A673 (cell line): ENCODE measurements at regions not wholly inside any gene's neighbourhood (a gene's known extent, or its start where the extent isn't known, plus 50 kb on each side); places are given as distances from the start of the nearest gene placed in this dataset.

Experiments
- BruUV-seq: library from RNA; stranded (reverse); fragments of 400-500 nt; replicated peaks from 2 replicates; lab custom pipeline; 2021; lab: Mats Ljungman, UMichigan
- CTCF ChIA-PET: fragments of 300-600 bp; sonication (Branson Sonifier 250); formaldehyde crosslinking; loops from one replicate; lab custom pipeline; 2022; ENCODE audit warnings: antibody characterized with exemption; lab: Charles Lee
- POLR2A ChIA-PET: fragments of 300-600 bp; sonication (Branson Sonifier 250); formaldehyde crosslinking; loops from one replicate; lab custom pipeline; 2022; ENCODE audit warnings: antibody characterized with exemption; ENCODE audit not compliant: low non-redundant PET; lab: Charles Lee
- DNase-seq: peaks from one replicate; pipeline ENCODE4 v3.0.0-alpha.2; 2015; ENCODE audit warnings: low spot score
- H3K27ac ChIP-seq: fragments of 200-600 bp; sonication (generic); 2 replicates; pipeline ENCODE4 v1.5.1; 2016; ENCODE audit warnings: mixed run types, low read depth, mild to moderate bottlenecking, mixed read lengths, antibody characterized with exemption, low read length; ENCODE audit not compliant: poor library complexity, severe bottlenecking
- H3K27me3 ChIP-seq: fragments of 200-600 bp; sonication (generic); replicated peaks from 2 replicates; pipeline ENCODE4 v1.6.1; 2017; ENCODE audit warnings: mixed run types, low read depth, mild to moderate bottlenecking, mixed read lengths, antibody characterized with exemption, low read length; ENCODE audit not compliant: insufficient read depth, poor library complexity
- H3K36me3 ChIP-seq: fragments of 200-600 bp; sonication (generic); 2 replicates; pipeline ENCODE4 v1.6.1; 2016; ENCODE audit warnings: mixed run types, mild to moderate bottlenecking, mixed read lengths, antibody characterized with exemption, low read length; ENCODE audit not compliant: insufficient read depth, poor library complexity, severe bottlenecking
- H3K4me1 ChIP-seq: fragments of 200-600 bp; sonication (generic); 2 replicates; pipeline ENCODE4 v1.6.1; 2017; ENCODE audit warnings: mixed run types, mild to moderate bottlenecking, mixed read lengths, antibody characterized with exemption, low read length; ENCODE audit not compliant: insufficient read depth, poor library complexity, severe bottlenecking
- H3K4me3 ChIP-seq: fragments of 200-600 bp; sonication (generic); 2 replicates; pipeline ENCODE4 v1.5.1; 2016; ENCODE audit warnings: low read depth, mixed run types, mild to moderate bottlenecking, mixed read lengths, low read length; ENCODE audit not compliant: poor library complexity, severe bottlenecking
- H3K9me3 ChIP-seq: fragments of 200-600 bp; sonication (generic); 2 replicates; pipeline ENCODE4 v1.6.1; 2016; ENCODE audit warnings: mixed run types, low read depth, mild to moderate bottlenecking, mixed read lengths, antibody characterized with exemption, low read length; ENCODE audit not compliant: poor library complexity, severe bottlenecking
- EZH2 ChIP-seq: fragments of 200-600 bp; sonication (generic); IDR thresholded peaks from 2 replicates; pipeline ENCODE4 v1.6.1; 2017; ENCODE audit warnings: borderline replicate concordance, low read depth, mild to moderate bottlenecking, mixed read lengths, antibody characterized with exemption, low read length; ENCODE audit not compliant: poor library complexity, severe bottlenecking
- intact Hi-C: fragments of 100-400 bp; cut with micrococcal nuclease; formaldehyde crosslinking; loops from one replicate; pipeline ENCODE4 v1.10.0; 2022; ENCODE audit not compliant: unreplicated experiment
- TF ChIP-seq, protein P1 (sequence below): fragments of 300-800, 200-600 bp; sonication (generic); conservative IDR thresholded peaks from 2 replicates; pipeline ENCODE4 v1.5.1; 2017; ENCODE audit warnings: low read depth, mild to moderate bottlenecking, antibody characterized with exemption, low read length, moderate library complexity, mixed read lengths

DNA sequence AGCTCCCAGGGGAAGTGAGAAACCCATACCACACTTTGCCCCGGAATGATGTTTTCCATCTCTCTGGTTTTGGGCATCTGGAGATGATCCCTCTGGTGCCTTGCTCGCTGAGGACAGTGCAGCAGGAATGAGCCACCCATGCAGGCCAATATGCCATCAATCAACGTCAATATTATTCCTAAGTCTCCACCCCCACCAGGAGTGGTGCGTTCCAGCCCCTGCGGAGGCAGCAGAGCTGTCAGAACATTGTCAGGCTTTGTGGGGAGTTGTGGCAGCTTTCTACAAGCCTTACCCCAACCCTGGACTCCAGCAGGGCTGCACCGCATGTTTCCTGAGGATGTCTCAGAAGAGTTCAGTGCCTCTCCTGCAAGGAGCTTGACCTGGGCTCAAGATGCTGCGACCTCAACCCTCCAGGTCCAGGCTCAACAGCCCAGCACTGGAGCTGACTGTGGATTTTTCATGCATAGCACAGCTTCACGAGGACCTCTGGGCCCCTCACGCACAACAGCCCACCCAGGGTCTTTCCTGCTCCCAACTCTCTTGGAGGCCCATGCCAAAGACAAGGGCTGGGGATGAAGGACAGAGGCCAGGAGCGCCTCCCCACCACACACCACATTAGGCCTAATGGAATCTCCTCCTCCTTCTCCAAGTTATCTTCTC is 67.5 kb downstream of the PSMG1 start:
- CTCF ChIA-PET, result no interaction called here
- Histone ChIP-seq H3K27me3 (no peaks in the 10 kb centered on the region), H3K4me1 (no peaks in the 10 kb centered on the region), H3K9me3 (no peaks in the 10 kb centered on the region), H3K36me3 (no peaks in the 10 kb centered on the region), H3K4me3 (no peak overlapping the region), H3K27ac (no peak overlapping the region)
- POLR2A ChIA-PET, result no interaction called here
- no peak for DNase-seq
- intact Hi-C loops, result no loop called here
- no TSS peak for BruUV-seq
- TF ChIP-seq EZH2, result no peak
- TF ChIP-seq, protein P1, sequence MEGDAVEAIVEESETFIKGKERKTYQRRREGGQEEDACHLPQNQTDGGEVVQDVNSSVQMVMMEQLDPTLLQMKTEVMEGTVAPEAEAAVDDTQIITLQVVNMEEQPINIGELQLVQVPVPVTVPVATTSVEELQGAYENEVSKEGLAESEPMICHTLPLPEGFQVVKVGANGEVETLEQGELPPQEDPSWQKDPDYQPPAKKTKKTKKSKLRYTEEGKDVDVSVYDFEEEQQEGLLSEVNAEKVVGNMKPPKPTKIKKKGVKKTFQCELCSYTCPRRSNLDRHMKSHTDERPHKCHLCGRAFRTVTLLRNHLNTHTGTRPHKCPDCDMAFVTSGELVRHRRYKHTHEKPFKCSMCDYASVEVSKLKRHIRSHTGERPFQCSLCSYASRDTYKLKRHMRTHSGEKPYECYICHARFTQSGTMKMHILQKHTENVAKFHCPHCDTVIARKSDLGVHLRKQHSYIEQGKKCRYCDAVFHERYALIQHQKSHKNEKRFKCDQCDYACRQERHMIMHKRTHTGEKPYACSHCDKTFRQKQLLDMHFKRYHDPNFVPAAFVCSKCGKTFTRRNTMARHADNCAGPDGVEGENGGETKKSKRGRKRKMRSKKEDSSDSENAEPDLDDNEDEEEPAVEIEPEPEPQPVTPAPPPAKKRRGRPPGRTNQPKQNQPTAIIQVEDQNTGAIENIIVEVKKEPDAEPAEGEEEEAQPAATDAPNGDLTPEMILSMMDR, result no peak

DNA sequence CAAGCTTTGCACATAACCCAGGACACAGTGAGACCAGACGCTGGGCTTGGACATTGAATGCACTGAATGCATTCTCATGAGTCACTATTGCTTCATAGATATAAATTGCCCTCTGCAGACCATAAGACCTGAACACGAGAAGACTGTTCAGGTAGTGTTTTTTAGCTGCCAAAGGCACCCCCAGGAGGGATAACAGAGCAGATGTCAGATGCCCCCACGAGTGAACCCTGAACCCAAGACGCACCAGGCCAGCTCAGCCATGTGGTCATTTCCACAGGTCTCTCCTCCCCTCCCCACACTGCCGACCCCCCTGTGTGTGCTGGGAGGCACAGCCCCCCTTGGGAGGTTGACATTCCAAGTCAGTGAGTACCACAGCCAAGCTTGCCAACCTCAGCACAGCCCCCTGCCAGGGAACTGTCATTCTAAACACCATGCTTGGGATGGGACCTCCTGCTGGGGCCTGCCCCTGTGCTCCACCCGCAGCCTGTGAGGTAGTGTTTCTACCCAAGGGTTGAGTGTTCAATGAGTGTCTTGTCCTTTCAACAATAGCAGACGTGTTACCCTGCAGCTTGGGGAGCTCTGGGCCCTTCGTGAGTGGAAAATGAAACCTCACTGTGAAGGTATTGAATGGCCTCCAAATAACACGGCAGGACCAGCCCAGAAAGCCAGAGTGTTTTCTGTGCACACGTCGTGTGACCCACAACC is 68.2 kb downstream of the PSMG1 start:
- Histone ChIP-seq H3K4me1 (no peaks in the 10 kb centered on the region), H3K27ac (no peak overlapping the region), H3K9me3 (no peaks in the 10 kb centered on the region), H3K36me3 (no peaks in the 10 kb centered on the region), H3K27me3 (no peaks in the 10 kb centered on the region), H3K4me3 (no peak overlapping the region)
- TF ChIP-seq, protein P1, result no peak
- no peak for TF ChIP-seq EZH2
- ChIA-PET POLR2A (no interaction called here), CTCF (no interaction called here)
- BruUV-seq, result no TSS peak
- intact Hi-C loops, result no loop called here
- DNase-seq, result no peak

DNA sequence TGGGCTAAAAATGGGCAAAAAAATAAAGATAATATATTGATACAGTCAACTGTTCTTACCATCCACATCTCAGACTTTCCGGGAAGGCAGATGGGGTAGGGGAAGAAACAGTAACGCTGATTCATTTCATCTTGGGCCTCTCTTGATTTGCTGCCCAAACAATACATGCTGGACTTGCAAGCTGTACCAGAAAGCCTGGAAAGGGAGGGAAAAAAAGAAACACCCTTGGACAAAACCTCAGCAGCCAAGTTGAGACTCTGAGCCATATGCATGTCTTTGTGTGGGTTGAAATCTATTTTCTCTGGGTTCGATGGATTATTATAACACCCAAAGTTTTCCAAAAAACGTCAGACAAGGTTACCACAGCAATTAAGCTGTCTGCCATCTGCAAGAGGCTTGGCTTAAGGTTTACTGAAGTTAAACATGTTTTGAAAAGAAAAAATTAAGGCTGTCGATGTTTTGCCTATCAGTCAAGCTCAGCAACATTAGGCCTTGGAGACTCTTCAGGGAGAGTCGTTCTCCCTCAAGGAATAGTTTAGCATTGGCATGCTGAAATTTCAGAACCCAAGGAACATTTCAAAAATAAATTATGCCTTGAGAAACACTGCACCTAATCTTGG is 71.2 kb downstream of the PSMG1 start:
- Histone ChIP-seq H3K4me3 (no peak overlapping the region), H3K4me1 (no peaks in the 10 kb centered on the region), H3K27ac (no peak overlapping the region), H3K36me3 (no peaks in the 10 kb centered on the region), H3K9me3 (no peaks in the 10 kb centered on the region), H3K27me3 (no peaks in the 10 kb centered on the region)
- intact Hi-C loops, result no loop called here
- DNase-seq, result no peak
- TF ChIP-seq, protein P1, result no peak
- TF ChIP-seq EZH2, result no peak
- ChIA-PET CTCF (no interaction called here), POLR2A (no interaction called here)
- BruUV-seq, result no TSS peak
